ENCODE measurements at regions not wholly inside any gene's neighbourhood (a gene's known extent, or its start where the extent isn't known, plus 50 kb on each side); places are given as distances from the start of the nearest gene placed in this dataset.

GRCh38 chr6:95354551-95354950, 222.8 kb upstream of the MANEA start:
- Mint-ChIP-seq H3K4me1 (ENCODE audit: low read depth, unreplicated experiment) (no peaks in the 10 kb centered on the region), H3K36me3 (ENCODE audit: low read depth, unreplicated experiment) (no peaks in the 10 kb centered on the region), H3K27ac (ENCODE audit: unreplicated experiment) (no peak overlapping the region), H3K27me3 (ENCODE audit: low read depth, unreplicated experiment) (no peaks in the 10 kb centered on the region), H3K4me3 (ENCODE audit: unreplicated experiment) (no peak overlapping the region), H3K9me3 (ENCODE audit: unreplicated experiment) (no peaks in the 10 kb centered on the region)
- TF ChIP-seq CTCF (IDR thresholded peaks at IDR 0.05; ENCODE audit: insufficient read depth, low read depth, low read length) (no peak), EZH2 (IDR thresholded peaks at IDR 0.05; ENCODE audit: insufficient read depth, low read length) (no peak)
- no peak overlapping the region for H2AFZ ChIP-seq (ENCODE audit: low read depth, low read length)
- no peaks in the 10 kb centered on the region for H3K36me3 ChIP-seq (ENCODE audit: insufficient read depth, low read length)
- H3K4me1 ChIP-seq (ENCODE audit: insufficient read depth, low read length), result no peaks in the 10 kb centered on the region
- H3K27me3 ChIP-seq (ENCODE audit: insufficient read depth, low read length), result no peaks in the 10 kb centered on the region
- H3K9ac ChIP-seq (ENCODE audit: low read length), result no peak overlapping the region
- no peak for FAIRE-seq
- H3K27ac ChIP-seq (ENCODE audit: low read depth, low read length), result no peak overlapping the region
- no peaks in the 10 kb centered on the region for H3K9me3 ChIP-seq (ENCODE audit: insufficient read depth, low read depth, low read length)
- DNase-seq (ENCODE audit: low read depth), result no peak
- H3K4me3 ChIP-seq (ENCODE audit: insufficient read depth, low read depth, low read length), result no peak overlapping the region
- no peak overlapping the region for H3K4me2 ChIP-seq (ENCODE audit: low read length)
- H3K79me2 ChIP-seq (ENCODE audit: insufficient read depth, low read length), result no peaks in the 10 kb centered on the region
- no peaks in the 10 kb centered on the region for H4K20me1 ChIP-seq (ENCODE audit: insufficient read depth, low read length)

GRCh38 chr6:95357380-95358020, 219.8 kb upstream of the MANEA start:
- no peaks in the 10 kb centered on the region for H3K27me3 Mint-ChIP-seq (ENCODE audit: low read depth, unreplicated experiment)
- H3K4me1 ChIP-seq (ENCODE audit: insufficient read depth, low read length), result no peaks in the 10 kb centered on the region
- no peaks in the 10 kb centered on the region for H4K20me1 ChIP-seq (ENCODE audit: insufficient read depth, low read length)
- H2AFZ ChIP-seq (ENCODE audit: low read depth, low read length), result no peak overlapping the region
- H3K9me3 ChIP-seq (ENCODE audit: insufficient read depth, low read depth, low read length), result no peaks in the 10 kb centered on the region
- TF ChIP-seq EZH2 (IDR thresholded peaks at IDR 0.05; ENCODE audit: insufficient read depth, low read length) (no peak), CTCF (IDR thresholded peaks at IDR 0.05; ENCODE audit: insufficient read depth, low read depth, low read length) (no peak)
- H3K79me2 ChIP-seq (ENCODE audit: insufficient read depth, low read length), result no peaks in the 10 kb centered on the region
- H3K9ac ChIP-seq (ENCODE audit: low read length), result no peak overlapping the region
- H3K27me3 ChIP-seq (ENCODE audit: insufficient read depth, low read length), result no peaks in the 10 kb centered on the region
- H3K4me1 Mint-ChIP-seq (ENCODE audit: low read depth, unreplicated experiment), result no peaks in the 10 kb centered on the region
- no peaks in the 10 kb centered on the region for H3K9me3 Mint-ChIP-seq (ENCODE audit: unreplicated experiment)
- no peak overlapping the region for H3K4me3 Mint-ChIP-seq (ENCODE audit: unreplicated experiment)
- FAIRE-seq, result no peak
- H3K36me3 ChIP-seq (ENCODE audit: insufficient read depth, low read length), result no peaks in the 10 kb centered on the region
- H3K4me3 ChIP-seq (ENCODE audit: insufficient read depth, low read depth, low read length), result no peak overlapping the region
- H3K4me2 ChIP-seq (ENCODE audit: low read length), result no peak overlapping the region
- no peak overlapping the region for H3K27ac Mint-ChIP-seq (ENCODE audit: unreplicated experiment)
- H3K27ac ChIP-seq (ENCODE audit: low read depth, low read length), result no peak overlapping the region
- no peak for DNase-seq (ENCODE audit: low read depth)
- H3K36me3 Mint-ChIP-seq (ENCODE audit: low read depth, unreplicated experiment), result no peaks in the 10 kb centered on the region

- no peaks in the 10 kb centered on the region for H3K27me3 Mint-ChIP-seq (ENCODE audit: low read depth, unreplicated experiment)
- no peak overlapping the region for H3K27ac ChIP-seq (ENCODE audit: low read depth, low read length)
- no peaks in the 10 kb centered on the region for H3K4me1 Mint-ChIP-seq (ENCODE audit: low read depth, unreplicated experiment)
- FAIRE-seq, result no peak
- no peak overlapping the region for H2AFZ ChIP-seq (ENCODE audit: low read depth, low read length)
- H3K27me3 ChIP-seq (ENCODE audit: insufficient read depth, low read length), result no peaks in the 10 kb centered on the region
- no peaks in the 10 kb centered on the region for H3K9me3 Mint-ChIP-seq (ENCODE audit: unreplicated experiment)
- DNase-seq (ENCODE audit: low read depth), result no peak
- H3K27ac Mint-ChIP-seq (ENCODE audit: unreplicated experiment), result no peak overlapping the region
- no peaks in the 10 kb centered on the region for H3K9me3 ChIP-seq (ENCODE audit: insufficient read depth, low read depth, low read length)
- H3K4me3 ChIP-seq (ENCODE audit: insufficient read depth, low read depth, low read length), result no peak overlapping the region
- TF ChIP-seq CTCF (IDR thresholded peaks at IDR 0.05; ENCODE audit: insufficient read depth, low read depth, low read length) (peak; percentile 24), EZH2 (IDR thresholded peaks at IDR 0.05; ENCODE audit: insufficient read depth, low read length) (no peak)
- no peaks in the 10 kb centered on the region for H3K36me3 ChIP-seq (ENCODE audit: insufficient read depth, low read length)
- H3K4me1 ChIP-seq (ENCODE audit: insufficient read depth, low read length), result no peaks in the 10 kb centered on the region
- H3K4me2 ChIP-seq (ENCODE audit: low read length), result no peak overlapping the region
- no peak overlapping the region for H3K4me3 Mint-ChIP-seq (ENCODE audit: unreplicated experiment)
- no peaks in the 10 kb centered on the region for H4K20me1 ChIP-seq (ENCODE audit: insufficient read depth, low read length)
- no peak overlapping the region for H3K9ac ChIP-seq (ENCODE audit: low read length)
- H3K36me3 Mint-ChIP-seq (ENCODE audit: low read depth, unreplicated experiment), result no peaks in the 10 kb centered on the region
- H3K79me2 ChIP-seq (ENCODE audit: insufficient read depth, low read length), result no peaks in the 10 kb centered on the region
These were observed 213.2 kb upstream of the MANEA start for GRCh38 chr6:95364016-95364604.

Measured in astrocyte (in vitro differentiated cells and primary cell).